GM21786 (cell line): ENCODE measurements at regions not wholly inside any gene's neighbourhood (a gene's known extent, or its start where the extent isn't known, plus 50 kb on each side); places are given as distances from the start of the nearest gene placed in this dataset.
"Not testable (repeated sequence)": the region's sequence is repeated elsewhere in the genome, so short reads cannot be mapped to it uniquely, and the experiment has no call there.

Experiments
- ATAC-seq: cut with Tn5 transposase; IDR thresholded peaks from one replicate; pipeline ENCODE4 v1.9.1; 2021; ENCODE audit not compliant: unreplicated experiment

GRCh38 chr18:78240101-78240500 lies 739.5 kb upstream of the SALL3 start:
- ATAC-seq, result no peak

GRCh38 chr18:78240627-78241252 lies 738.9 kb upstream of the SALL3 start:
- ATAC-seq, result no peak

GRCh38 chr18:78241535-78242253 lies 737.9 kb upstream of the SALL3 start:
- ATAC-seq, result no peak

DNA sequence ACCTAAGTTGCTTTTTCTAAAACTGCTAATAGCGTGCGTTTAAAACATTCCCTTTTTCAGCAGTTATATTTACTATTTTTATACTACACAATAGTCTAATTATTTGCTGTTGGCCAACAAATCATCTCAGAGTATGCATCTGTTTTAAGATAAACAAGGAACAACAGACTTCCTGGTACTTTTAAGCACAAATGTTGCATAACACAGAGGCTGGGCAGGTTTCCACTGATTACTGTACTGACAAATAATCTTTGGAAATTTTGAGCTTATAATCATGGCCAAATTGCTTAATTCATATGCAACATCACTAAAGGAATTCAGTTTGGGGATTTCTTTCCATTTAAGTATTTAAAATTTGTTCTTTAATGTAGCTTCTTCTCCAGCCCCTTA lies 737.4 kb upstream of the SALL3 start:
- ATAC-seq, result no peak

- no peak for ATAC-seq
Measured at GRCh38 chr18:78242806-78243205, 736.8 kb upstream of the SALL3 start.

- no peak for ATAC-seq
Measured at GRCh38 chr18:78244779-78245178, 734.8 kb upstream of the SALL3 start.

GRCh38 chr18:78245451-78245850 lies 734.2 kb upstream of the SALL3 start:
- ATAC-seq, result no peak

DNA sequence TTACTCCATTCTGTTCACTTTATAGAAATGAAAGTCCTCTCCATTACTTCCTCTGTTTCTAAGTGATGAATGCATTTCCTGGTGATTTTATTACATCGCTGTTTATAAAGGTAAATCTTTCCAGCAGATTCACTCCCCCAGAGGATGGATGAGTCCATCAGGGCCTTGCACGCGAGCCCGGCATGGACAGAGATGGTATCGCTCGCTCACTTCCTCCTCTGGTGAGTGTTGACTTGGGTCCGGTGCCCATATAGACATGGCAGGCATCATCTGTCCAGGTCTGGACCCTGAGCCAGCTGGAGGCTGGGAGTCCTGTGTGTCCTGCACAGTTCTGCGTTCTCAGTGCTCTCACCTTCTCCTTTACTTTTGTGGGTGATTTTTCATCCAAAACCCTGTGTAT lies 733.6 kb upstream of the SALL3 start:
- ATAC-seq, result no peak

- no peak for ATAC-seq
Measured at GRCh38 chr18:78246588-78246987, 733.0 kb upstream of the SALL3 start.

DNA sequence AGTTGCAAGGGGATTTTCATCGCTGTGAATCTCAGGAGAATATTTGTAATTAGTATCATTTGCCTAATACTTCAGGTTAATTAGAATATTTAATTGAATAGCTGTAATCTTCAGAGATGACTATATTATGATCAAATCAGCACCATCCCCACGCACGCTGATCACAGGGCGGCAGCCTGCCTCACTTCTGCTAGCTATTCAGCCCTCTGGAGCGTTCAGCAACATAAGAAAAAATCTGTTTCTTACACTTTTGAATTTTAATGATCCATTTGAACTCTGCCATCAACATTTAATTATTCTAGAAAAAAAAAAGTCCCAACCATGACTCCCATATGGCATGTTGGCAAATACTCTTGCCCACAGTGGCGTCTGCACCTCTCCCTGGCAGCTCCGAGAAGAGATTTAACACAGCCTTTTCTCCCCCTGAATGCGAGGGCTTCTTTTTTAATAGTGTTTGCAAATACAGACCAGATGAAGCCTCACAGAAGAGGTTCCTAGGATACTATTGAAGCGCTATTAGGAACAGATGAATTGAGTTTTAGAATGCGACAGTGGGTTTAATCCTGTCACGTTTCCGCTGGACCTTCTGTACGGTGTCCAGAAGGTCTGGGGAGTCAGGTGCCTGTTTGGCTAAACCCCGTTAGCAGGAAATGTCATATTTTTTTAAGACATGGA lies 731.9 kb upstream of the SALL3 start:
- no peak for ATAC-seq

DNA sequence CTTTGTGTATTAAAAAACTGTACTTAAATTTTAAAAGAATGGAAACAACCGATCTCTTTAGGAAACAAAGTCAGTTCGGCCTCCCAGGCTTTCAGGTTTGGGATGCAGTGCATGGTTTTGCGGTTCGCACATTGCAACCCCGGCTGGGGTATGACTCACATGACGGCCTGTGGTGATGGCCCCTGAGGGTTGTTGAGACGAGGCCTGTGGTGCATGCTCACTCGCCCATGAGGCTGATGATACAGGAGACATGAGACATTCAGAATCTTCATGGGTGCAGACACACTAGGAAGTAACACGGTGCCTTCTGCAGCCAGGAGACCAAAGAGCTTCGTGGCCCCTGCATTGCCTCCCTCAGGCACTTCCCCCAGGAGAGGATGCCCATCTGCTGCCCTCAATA lies 724.6 kb upstream of the SALL3 start:
- no peak for ATAC-seq

GRCh38 chr18:78268226-78268988 lies 711.2 kb upstream of the SALL3 start:
- no peak for ATAC-seq

DNA sequence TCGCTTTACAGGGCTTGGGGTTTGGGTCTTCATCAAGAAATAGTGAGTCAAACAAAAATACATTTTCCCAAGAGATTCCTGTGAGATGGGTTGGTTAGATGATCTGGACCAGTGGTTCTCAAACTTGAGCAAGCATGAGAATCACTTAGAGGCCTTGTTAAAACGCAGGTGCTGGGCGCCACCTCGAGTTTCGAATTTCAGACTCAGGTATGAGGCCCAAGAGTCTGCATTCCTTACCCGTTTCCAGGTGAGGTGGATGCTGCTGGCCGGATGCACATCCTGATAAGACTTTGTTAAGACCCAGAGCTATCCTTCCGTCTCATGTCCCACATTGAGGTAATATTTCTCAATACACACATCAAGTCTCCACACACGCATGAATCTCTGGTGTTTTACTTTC lies 707.8 kb upstream of the SALL3 start:
- no peak for ATAC-seq

GRCh38 chr18:78273876-78274275 lies 705.7 kb upstream of the SALL3 start:
- no peak for ATAC-seq

DNA sequence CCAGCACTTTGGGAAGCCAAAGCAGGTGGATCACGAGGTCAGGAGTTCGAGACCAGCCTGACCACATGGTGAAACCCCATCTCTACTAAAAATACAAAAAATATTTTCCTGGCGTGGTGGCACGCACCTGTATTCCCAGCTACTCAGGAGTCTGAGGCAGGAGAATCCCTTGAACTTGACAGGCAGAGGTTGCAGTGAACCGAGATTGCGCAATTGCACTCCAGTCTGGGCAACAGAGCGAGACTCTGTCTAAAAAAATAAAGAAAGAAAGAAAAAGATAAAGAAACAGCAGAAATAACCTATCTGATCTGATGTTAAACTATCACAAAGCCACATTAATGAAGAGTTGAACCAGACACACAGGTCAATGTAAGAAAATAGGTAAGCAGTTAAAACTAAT lies 696.2 kb upstream of the SALL3 start:
- ATAC-seq, result not testable (repeated sequence)

GRCh38 chr18:78292618-78293380 lies 686.8 kb upstream of the SALL3 start:
- no peak for ATAC-seq

DNA sequence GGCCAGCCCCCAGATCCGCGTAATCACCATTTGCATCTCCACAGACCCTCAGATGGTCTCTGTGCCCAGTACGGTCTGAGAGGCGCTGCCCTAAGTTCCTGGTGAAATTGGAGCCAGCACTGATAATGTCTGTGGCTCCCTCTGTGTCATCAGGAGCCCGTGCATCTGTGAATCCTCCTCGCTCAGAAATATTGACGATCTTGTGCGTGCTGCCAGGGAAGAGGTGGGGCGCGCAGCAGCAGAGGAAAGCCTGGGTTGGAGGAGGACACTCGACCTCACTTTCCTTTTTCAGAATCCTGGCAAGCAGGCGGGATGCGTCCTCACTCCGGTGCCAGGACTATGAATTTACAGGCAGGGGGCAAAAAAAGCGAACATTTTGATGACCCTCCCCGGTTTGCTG lies 686.1 kb upstream of the SALL3 start:
- no peak for ATAC-seq

DNA sequence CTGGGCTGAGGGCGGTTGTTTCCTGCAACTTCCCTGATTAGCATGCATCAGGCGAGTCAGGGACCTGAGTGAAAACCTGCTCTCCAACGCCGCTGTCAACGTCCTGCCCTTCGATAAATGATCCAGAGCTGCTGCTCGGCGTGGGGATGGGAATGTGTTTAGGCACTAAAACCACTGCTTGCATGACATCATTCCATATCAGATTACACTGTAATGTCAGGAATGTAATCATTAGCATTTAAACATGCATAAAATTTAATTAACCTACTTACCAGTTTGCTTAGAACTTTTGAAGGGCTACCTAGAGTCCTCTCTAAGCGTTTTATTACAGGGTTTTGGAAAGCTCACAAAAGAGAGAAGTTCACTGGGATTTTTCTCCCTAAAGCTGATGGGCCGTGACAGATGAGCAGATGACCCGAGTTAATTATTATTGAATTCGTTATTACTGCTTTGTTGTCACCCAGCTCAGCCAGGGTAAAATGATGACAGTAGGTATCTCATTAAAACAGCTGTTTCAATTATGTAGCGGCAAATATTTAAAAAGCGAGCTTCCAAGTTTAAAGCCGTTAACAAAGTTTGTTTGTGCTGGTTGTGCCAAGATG lies 685.6 kb upstream of the SALL3 start:
- no peak for ATAC-seq

- no peak for ATAC-seq
Measured at GRCh38 chr18:78295262-78295661, 684.4 kb upstream of the SALL3 start.

GRCh38 chr18:78296166-78296565 lies 683.5 kb upstream of the SALL3 start:
- ATAC-seq, result no peak
